Naive thymus-derived CD8-positive, alpha-beta T cell (primary cell): ENCODE measurements at regions not wholly inside any gene's neighbourhood (a gene's known extent, or its start where the extent isn't known, plus 50 kb on each side); places are given as distances from the start of the nearest gene placed in this dataset.

ENCODE experiments used
- ATAC-seq, 2 donors: fragments of 150-1000 bp; cut with Tn5 transposase in 1 of 2; sonication (Bioruptor Pico), chemical (Tn5 transposase) in 1 of 2; 1 replicate in 1 of 2; 2 replicates in 1 of 2; pipeline ENCODE4 v1.10.0; 2021; ENCODE audit warnings: mild to moderate bottlenecking in 2 of 2, moderate library complexity in 2 of 2
- POLR2A ChIA-PET: fragments of 350-600 bp; sonication (Branson Sonifier 250); formaldehyde crosslinking; loops from one replicate; lab custom pipeline; 2021; ENCODE audit warnings: antibody characterized with exemption; lab: Charles Lee
- DNase-seq, 10 donors: peaks; one replicate each; pipeline versions ENCODE4 v3.0.0 to v3.0.0-alpha.2; 2020 to 2022
- H3K27ac Mint-ChIP-seq, 10 donors: one replicate each; pipeline ENCODE4 v1.8.0; 2020 to 2022; ENCODE audit warnings: mild to moderate bottlenecking in 10 of 10, mixed read lengths in 10 of 10, moderate library complexity in 4 of 10, inconsistent platforms in 1 of 10
- H3K27me3 Mint-ChIP-seq, 5 donors: one replicate each; pipeline ENCODE4 v1.8.0; 2021 to 2022; ENCODE audit warnings: mixed read lengths in 5 of 5
- H3K36me3 Mint-ChIP-seq, 3 donors: one replicate each; pipeline ENCODE4 v1.8.0; 2020 to 2022; ENCODE audit warnings: mixed read lengths in 3 of 3, mild to moderate bottlenecking in 2 of 3, inconsistent platforms in 1 of 3
- H3K4me1 Mint-ChIP-seq, 4 donors: one replicate each; pipeline ENCODE4 v1.8.0; 2021 to 2022; ENCODE audit warnings: mixed read lengths in 4 of 4
- H3K4me3 Mint-ChIP-seq, 10 donors: one replicate each; pipeline ENCODE4 v1.8.0; 2020 to 2022; ENCODE audit warnings: mild to moderate bottlenecking in 10 of 10, mixed read lengths in 10 of 10, moderate library complexity in 6 of 10, inconsistent platforms in 1 of 10
- H3K9me3 Mint-ChIP-seq, 9 donors: one replicate each; pipeline ENCODE4 v1.8.0; 2020 to 2022; ENCODE audit warnings: mixed read lengths in 9 of 9, mild to moderate bottlenecking in 3 of 9, inconsistent platforms in 1 of 9, moderate library complexity in 1 of 9

DNA sequence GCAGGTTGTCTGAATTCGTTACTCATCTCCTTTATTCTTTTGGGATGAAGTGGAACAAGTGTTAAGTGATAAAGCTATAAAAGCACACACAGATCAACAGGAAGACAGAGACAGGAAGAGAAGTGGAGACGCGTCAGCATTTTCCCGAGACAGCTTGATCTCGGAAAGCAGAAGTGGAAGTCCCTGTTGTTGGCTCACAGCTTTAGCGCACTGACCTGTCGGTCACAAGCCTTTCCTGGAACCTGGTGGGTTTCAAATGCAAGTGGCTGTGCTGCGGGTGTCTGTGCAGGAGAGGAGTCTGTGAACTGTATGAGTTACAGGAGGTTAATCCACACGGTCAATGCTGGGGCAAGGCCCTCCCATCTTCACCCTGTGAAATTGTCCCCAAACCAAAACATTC is 116.6 kb upstream of the PELI1 start:
- Mint-ChIP-seq H3K4me3 (peak overlapping the region; percentile 52 to 83 (median 72)), H3K4me1 (peaks cover 6 to 18% (median 7%) of the 10 kb centered on the region in 4 donors), H3K36me3 (no peaks in the 10 kb centered on the region), H3K27ac (peak overlapping the region in 8 of 10 donors; percentile 7 to 88 (median 74)), H3K9me3 (no peaks in the 10 kb centered on the region), H3K27me3 (peaks cover 0 to 4% (median 0%) of the 10 kb centered on the region in 5 donors)
- POLR2A ChIA-PET, result interaction anchor here (1.0 kb wide), 1 partner anchor 67 kb away, joined by 3 read pairs; no protein-coding TSS in a partner anchor
- DNase-seq, result peak in 4 of 10 donors; percentile 9 to 34 (median 14)
- peak; percentile 39 to 52 for ATAC-seq

- Mint-ChIP-seq H3K27me3 (peaks cover 0 to 4% (median 0%) of the 10 kb centered on the region in 5 donors), H3K27ac (peak overlapping the region in 5 of 10 donors; percentile 11 to 63 (median 43)), H3K9me3 (no peaks in the 10 kb centered on the region), H3K4me1 (peaks cover 6 to 18% (median 7%) of the 10 kb centered on the region in 4 donors), H3K4me3 (peak overlapping the region in 1 of 10 donors; percentile 19), H3K36me3 (no peaks in the 10 kb centered on the region)
- POLR2A ChIA-PET, result interaction anchor here (0.6 kb wide), 1 partner anchor 10 kb away, joined by 3 read pairs; no protein-coding TSS in a partner anchor
- ATAC-seq, result no peak
- no peak for DNase-seq
Observed at GRCh38 chr2:64262071-64262470, 117.9 kb upstream of the PELI1 start.

DNA sequence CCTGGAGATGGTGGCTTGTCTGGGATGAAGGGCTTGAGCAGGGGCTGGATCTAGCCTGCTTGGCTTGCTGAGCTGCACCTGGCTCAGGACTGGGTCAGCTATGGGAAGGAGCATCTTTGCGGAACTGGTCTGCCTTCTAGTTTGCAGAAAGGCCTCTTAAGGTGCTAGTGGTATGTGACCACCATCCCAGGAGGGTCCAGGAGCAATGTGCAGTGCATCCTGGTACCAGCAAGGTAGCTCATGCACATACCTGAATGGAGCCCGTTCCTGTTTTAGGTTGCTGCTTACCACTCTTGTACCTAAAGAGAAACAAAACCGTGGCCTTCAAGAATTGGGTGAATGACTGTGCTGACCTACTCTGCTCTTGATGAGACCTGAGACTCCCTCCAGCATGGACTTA is 118.6 kb upstream of the PELI1 start:
- H3K27me3 Mint-ChIP-seq, result peaks cover 0 to 4% (median 0%) of the 10 kb centered on the region in 5 donors
- ATAC-seq, result no peak
- H3K9me3 Mint-ChIP-seq, result no peaks in the 10 kb centered on the region
- no peak overlapping the region for H3K4me3 Mint-ChIP-seq
- H3K4me1 Mint-ChIP-seq, result peaks cover 6 to 13% (median 7%) of the 10 kb centered on the region in 4 donors
- DNase-seq, result no peak
- POLR2A ChIA-PET, result interaction anchor here (0.6 kb wide), 1 partner anchor 9 kb away, joined by 3 read pairs; no protein-coding TSS in a partner anchor
- peak overlapping the region in 3 of 10 donors; percentile 11 to 28 (median 26) for H3K27ac Mint-ChIP-seq
- no peaks in the 10 kb centered on the region for H3K36me3 Mint-ChIP-seq

DNA sequence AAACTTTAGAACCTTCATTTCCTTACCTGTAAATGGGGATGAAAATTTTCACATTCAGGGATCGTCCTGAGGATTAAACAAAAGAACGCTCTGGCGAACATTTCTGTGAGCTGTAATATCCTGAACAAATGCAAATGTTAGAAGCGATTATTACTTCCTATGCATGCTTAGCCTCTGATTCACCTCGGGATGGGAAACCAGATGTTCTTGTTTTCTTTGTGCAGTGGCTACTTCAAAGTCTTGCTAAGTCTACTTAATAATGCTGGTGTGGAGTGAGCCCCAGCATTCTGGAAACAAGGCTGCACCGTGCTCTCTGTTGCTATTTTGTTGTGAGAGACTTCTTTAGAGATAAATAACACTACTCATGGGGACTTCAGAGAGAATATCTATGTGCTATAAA is 119.1 kb upstream of the PELI1 start:
- no peak overlapping the region for H3K4me3 Mint-ChIP-seq
- H3K36me3 Mint-ChIP-seq, result no peaks in the 10 kb centered on the region
- POLR2A ChIA-PET, result no interaction called here
- DNase-seq (no peak), ATAC-seq (no peak)
- H3K9me3 Mint-ChIP-seq, result no peaks in the 10 kb centered on the region
- no peak overlapping the region for H3K27ac Mint-ChIP-seq
- H3K4me1 Mint-ChIP-seq, result peaks cover 6 to 12% (median 7%) of the 10 kb centered on the region in 4 donors
- peaks cover 0 to 4% (median 0%) of the 10 kb centered on the region in 5 donors for H3K27me3 Mint-ChIP-seq

GRCh38 chr2:64267699-64268098 is 123.5 kb upstream of the PELI1 start:
- POLR2A ChIA-PET, result no interaction called here
- Mint-ChIP-seq H3K27ac (peak overlapping the region in 1 of 10 donors; percentile 29), H3K36me3 (peaks cover 0 to 8% (median 6%) of the 10 kb centered on the region in 3 donors), H3K4me3 (no peak overlapping the region), H3K9me3 (peaks cover 0 to 16% (median 8%) of the 10 kb centered on the region in 9 donors), H3K4me1 (peaks cover 0 to 2% (median 0%) of the 10 kb centered on the region in 4 donors), H3K27me3 (peaks cover 0 to 4% (median 0%) of the 10 kb centered on the region in 5 donors)
- DNase-seq (no peak), ATAC-seq (no peak)

GRCh38 chr2:64268330-64269048 is 124.3 kb upstream of the PELI1 start:
- no peak overlapping the region for H3K4me3 Mint-ChIP-seq
- POLR2A ChIA-PET, result no interaction called here
- peaks cover 0 to 8% (median 6%) of the 10 kb centered on the region in 3 donors for H3K36me3 Mint-ChIP-seq
- H3K27ac Mint-ChIP-seq, result no peak overlapping the region
- peaks cover 0 to 16% (median 8%) of the 10 kb centered on the region in 9 donors for H3K9me3 Mint-ChIP-seq
- peaks cover 0 to 4% (median 0%) of the 10 kb centered on the region in 5 donors for H3K27me3 Mint-ChIP-seq
- H3K4me1 Mint-ChIP-seq, result peaks cover 0 to 10% (median 7%) of the 10 kb centered on the region in 4 donors
- no peak for ATAC-seq
- no peak for DNase-seq

DNA sequence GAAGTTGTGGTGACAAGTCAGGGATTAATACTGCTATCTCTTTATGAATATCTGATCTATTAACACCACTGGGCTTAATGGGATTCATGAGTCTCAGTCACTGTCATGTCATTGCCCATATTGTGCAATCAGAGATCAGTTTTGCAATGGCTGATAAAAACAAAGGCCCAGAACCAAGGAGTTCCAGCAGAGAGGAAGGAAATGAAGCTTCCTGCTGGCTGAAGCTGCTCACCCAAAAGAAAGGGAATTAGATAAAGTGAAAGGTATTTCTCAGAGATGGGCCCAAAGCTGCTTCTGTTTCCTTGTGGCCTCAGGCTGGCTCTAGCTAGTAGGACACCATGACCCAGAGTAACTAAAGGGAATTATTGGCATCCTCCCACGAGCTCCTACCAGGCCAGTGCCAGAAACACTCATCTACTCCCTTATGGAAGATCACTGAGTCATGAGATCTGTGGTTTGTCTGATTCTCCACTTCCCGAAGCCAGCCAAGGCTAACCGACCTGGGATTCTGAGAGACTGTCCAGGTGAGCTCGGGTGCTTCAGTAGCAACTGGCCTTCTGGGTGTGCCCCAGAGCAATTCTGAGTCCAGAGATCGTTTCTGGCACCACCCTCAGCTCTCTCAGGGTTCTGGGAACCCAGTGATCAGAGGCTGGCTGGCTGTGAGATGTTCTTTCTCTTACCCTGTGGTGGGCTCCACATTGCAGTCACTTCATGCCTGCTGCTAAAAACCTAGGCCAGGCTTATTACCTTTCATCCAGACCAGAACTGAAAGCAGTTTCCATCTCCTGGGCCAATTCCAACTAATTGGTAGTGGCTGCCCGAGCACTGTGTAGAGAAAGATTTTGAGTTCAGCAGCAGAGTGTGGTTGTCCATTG is 129.5 kb upstream of the PELI1 start:
- H3K4me1 Mint-ChIP-seq, result peaks cover 2 to 30% (median 13%) of the 10 kb centered on the region in 4 donors
- peak overlapping the region in 2 of 10 donors; percentile 45 to 53 for H3K27ac Mint-ChIP-seq
- no peak for DNase-seq
- H3K36me3 Mint-ChIP-seq, result peaks cover 0 to 8% (median 6%) of the 10 kb centered on the region in 3 donors
- peaks cover 0 to 16% (median 8%) of the 10 kb centered on the region in 9 donors for H3K9me3 Mint-ChIP-seq
- H3K27me3 Mint-ChIP-seq, result no peaks in the 10 kb centered on the region
- POLR2A ChIA-PET, result no interaction called here
- H3K4me3 Mint-ChIP-seq, result no peak overlapping the region
- no peak for ATAC-seq

- Mint-ChIP-seq H3K4me1 (peaks cover 2 to 30% (median 13%) of the 10 kb centered on the region in 4 donors), H3K36me3 (peaks cover 0 to 8% (median 6%) of the 10 kb centered on the region in 3 donors), H3K27ac (peak overlapping the region in 3 of 10 donors; percentile 18 to 93 (median 51)), H3K27me3 (no peaks in the 10 kb centered on the region), H3K9me3 (peaks cover 0 to 16% (median 8%) of the 10 kb centered on the region in 9 donors), H3K4me3 (no peak overlapping the region)
- ATAC-seq, result no peak
- no peak for DNase-seq
- POLR2A ChIA-PET, result no interaction called here
Observed at GRCh38 chr2:64274399-64275173, 130.4 kb upstream of the PELI1 start.

GRCh38 chr2:64275174-64275466 is 130.9 kb upstream of the PELI1 start:
- Mint-ChIP-seq H3K9me3 (peaks cover 0 to 13% (median 6%) of the 10 kb centered on the region in 9 donors), H3K36me3 (peaks cover 0 to 7% (median 6%) of the 10 kb centered on the region in 3 donors), H3K27me3 (no peaks in the 10 kb centered on the region), H3K27ac (peak overlapping the region in 2 of 10 donors; percentile 52 to 93), H3K4me3 (no peak overlapping the region), H3K4me1 (peaks cover 2 to 30% (median 13%) of the 10 kb centered on the region in 4 donors)
- POLR2A ChIA-PET, result no interaction called here
- DNase-seq (no peak), ATAC-seq (no peak)

DNA sequence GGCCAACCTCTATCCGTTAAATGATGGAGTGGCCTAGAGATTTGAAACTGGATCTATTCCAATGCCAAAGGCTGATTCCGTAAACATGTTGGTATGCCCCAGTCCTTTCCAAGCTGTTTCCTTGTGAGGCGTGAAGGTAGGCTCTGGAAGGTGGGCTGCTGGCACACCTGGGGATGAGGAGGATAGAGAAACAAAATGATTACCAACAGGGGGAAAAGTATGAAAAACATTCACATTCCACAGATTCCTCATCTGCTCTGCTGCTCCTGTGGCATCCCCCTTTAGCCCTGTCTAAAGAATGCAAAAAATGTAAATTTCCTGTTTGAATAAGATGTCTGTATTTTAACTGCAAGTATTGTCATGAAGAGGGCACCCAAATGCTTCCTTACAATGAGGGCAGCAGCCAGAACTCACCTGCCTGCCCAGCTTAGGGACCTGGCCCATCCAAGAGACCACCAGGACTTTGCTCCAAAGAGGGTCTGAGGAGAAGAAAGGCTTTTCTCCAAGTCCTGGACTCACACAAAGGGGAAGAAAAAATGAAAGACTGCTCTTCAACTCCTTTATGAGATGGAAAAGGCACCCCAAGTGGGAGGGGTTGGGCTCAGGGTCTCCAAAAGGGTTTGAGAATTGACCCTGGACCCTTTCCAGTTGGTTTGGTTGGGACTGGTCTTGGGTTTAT is 132.3 kb upstream of the PELI1 start:
- H3K27ac Mint-ChIP-seq, result no peak overlapping the region
- DNase-seq (no peak), ATAC-seq (no peak)
- peaks cover 0 to 1% (median 0%) of the 10 kb centered on the region in 9 donors for H3K9me3 Mint-ChIP-seq
- peaks cover 2 to 30% (median 13%) of the 10 kb centered on the region in 4 donors for H3K4me1 Mint-ChIP-seq
- POLR2A ChIA-PET, result interaction anchor here (0.6 kb wide), 1 partner anchor 563 kb away, joined by 5 read pairs; no protein-coding TSS in a partner anchor
- no peaks in the 10 kb centered on the region for H3K36me3 Mint-ChIP-seq
- no peak overlapping the region for H3K4me3 Mint-ChIP-seq
- H3K27me3 Mint-ChIP-seq, result no peaks in the 10 kb centered on the region

- peak overlapping the region in 1 of 10 donors; percentile 20 for H3K27ac Mint-ChIP-seq
- no peaks in the 10 kb centered on the region for H3K9me3 Mint-ChIP-seq
Observed at GRCh38 chr2:64277101-64277849, 133.1 kb upstream of the PELI1 start.

More at GRCh38 chr2:64277101-64277849, 133.1 kb upstream of the PELI1 start:
- POLR2A ChIA-PET, result no interaction called here
- H3K36me3 Mint-ChIP-seq, result no peaks in the 10 kb centered on the region
- ATAC-seq (no peak), DNase-seq (no peak)
- no peak overlapping the region for H3K4me3 Mint-ChIP-seq
- H3K4me1 Mint-ChIP-seq, result peaks cover 2 to 30% (median 13%) of the 10 kb centered on the region in 4 donors
- H3K27me3 Mint-ChIP-seq, result no peaks in the 10 kb centered on the region
